ENCODE measurements at regions not wholly inside any gene's neighbourhood (a gene's known extent, or its start where the extent isn't known, plus 50 kb on each side); places are given as distances from the start of the nearest gene placed in this dataset.

- Histone ChIP-seq H3K9me2 (no peaks in the 10 kb centered on the region), H3K36me3 (replicated peaks in 1 of 2; ENCODE audit: control insufficient read depth in 1 of 2, insufficient read depth in 2 of 2, low read length in 1 of 2) (no peaks in the 10 kb centered on the region), H3F3A (replicated peaks; ENCODE audit: insufficient read depth) (no peaks in the 10 kb centered on the region), H3K27ac (ENCODE audit: low read depth in 2 of 2, low read length in 1 of 2) (no peak overlapping the region), H3K9ac (no peak overlapping the region), H4K20me1 (ENCODE audit: insufficient read depth) (no peaks in the 10 kb centered on the region), H2AFZ (ENCODE audit: low read depth) (no peak overlapping the region), H3K4me3 (ENCODE audit: low read depth in 2 of 2, low read length in 1 of 2) (no peak overlapping the region), H3K79me2 (ENCODE audit: insufficient read depth) (no peaks in the 10 kb centered on the region), H3K4me1 (ENCODE audit: control insufficient read depth in 1 of 2, insufficient read depth in 2 of 2, low read depth in 1 of 2, low read length in 1 of 2) (no peaks in the 10 kb centered on the region), H3K27me3 (ENCODE audit: insufficient read depth) (no peaks in the 10 kb centered on the region), H3K9me3 (no peaks in the 10 kb centered on the region), H3K4me2 (no peak overlapping the region)
- 35% methylated on average over 4 of the region's 5 CpGs for WGBS (ENCODE audit: low lambda C conversion rate)
- ChIA-PET POLR2A (no interaction called here), CTCF (interaction anchor here (1.2 to 1.7 kb wide), 2 partner anchors 8 to 77 kb away, joined by 3 to 4 read pairs; no protein-coding TSS in a partner anchor)
- no peak for DNase-seq
- TF ChIP-seq TEAD4 (IDR thresholded peaks at IDR 0.05; ENCODE audit: borderline replicate concordance, insufficient read depth) (no peak), FOXM1 (IDR thresholded peaks at IDR 0.05; ENCODE audit: low read depth) (no peak), JUND (IDR thresholded peaks at IDR 0.05) (no peak), YY1 (IDR thresholded peaks at IDR 0.05; ENCODE audit: low read depth) (no peak), EZH2phosphoT487 (IDR thresholded peaks at IDR 0.05; ENCODE audit: borderline replicate concordance, low read depth) (no peak), CHD2 (IDR thresholded peaks at IDR 0.05; ENCODE audit: low read length, partially characterized antibody) (no peak), NFIC (IDR thresholded peaks at IDR 0.05; ENCODE audit: borderline replicate concordance) (no peak), RXRA (IDR thresholded peaks at IDR 0.05; ENCODE audit: borderline replicate concordance, low read depth) (no peak), MEF2A (IDR thresholded peaks at IDR 0.05; ENCODE audit: borderline replicate concordance, low read depth) (no peak), USF2 (IDR thresholded peaks at IDR 0.05; ENCODE audit: borderline replicate concordance, low read depth, low read length) (no peak), ZBTB33 (IDR thresholded peaks at IDR 0.05; ENCODE audit: borderline replicate concordance, low read depth) (no peak), RAD21 (IDR thresholded peaks at IDR 0.05; ENCODE audit: low read length) (no peak), IRF3 (IDR thresholded peaks at IDR 0.05; ENCODE audit: low read depth, low read length) (no peak)
These were observed 227.8 kb upstream of the MOCS1 start for GRCh38 chr6:40162074-40162473.

GRCh38 chr6:40160826-40161225 lies 226.6 kb upstream of the MOCS1 start:
- no peak overlapping the region for H2AFZ ChIP-seq (ENCODE audit: low read depth)
- H3K9me2 ChIP-seq: no peaks in the 10 kb centered on the region
- H3K9me3 ChIP-seq: no peaks in the 10 kb centered on the region
- no peaks in the 10 kb centered on the region for H3K36me3 ChIP-seq (replicated peaks in 1 of 2; ENCODE audit: control insufficient read depth in 1 of 2, insufficient read depth in 2 of 2, low read length in 1 of 2)
- no peaks in the 10 kb centered on the region for H4K20me1 ChIP-seq (ENCODE audit: insufficient read depth)
- CTCF ChIA-PET: interaction anchor here (1.7 kb wide), 1 partner anchor 9 kb away, joined by 4 read pairs; no protein-coding TSS in a partner anchor
- no peak overlapping the region for H3K4me2 ChIP-seq
- POLR2A ChIA-PET: no interaction called here
- TF ChIP-seq USF1 (IDR thresholded peaks at IDR 0.05; ENCODE audit: borderline replicate concordance, low read depth) (no peak), FOXM1 (IDR thresholded peaks at IDR 0.05; ENCODE audit: low read depth) (no peak), RFX5 (IDR thresholded peaks at IDR 0.05; ENCODE audit: low read length) (no peak), TAF1 (IDR thresholded peaks at IDR 0.05; ENCODE audit: borderline replicate concordance, low read depth, low read length) (no peak), REST (IDR thresholded peaks at IDR 0.05; ENCODE audit: low read depth, low read length) (no peak), RXRA (IDR thresholded peaks at IDR 0.05; ENCODE audit: borderline replicate concordance, low read depth) (no peak), NRF1 (IDR thresholded peaks at IDR 0.05; ENCODE audit: low read depth, low read length) (no peak)
- no peaks in the 10 kb centered on the region for H3F3A ChIP-seq (replicated peaks; ENCODE audit: insufficient read depth)
- no peak overlapping the region for H3K4me3 ChIP-seq (ENCODE audit: low read depth in 2 of 2, low read length in 1 of 2)
- H3K79me2 ChIP-seq (ENCODE audit: insufficient read depth): no peaks in the 10 kb centered on the region
- H3K27me3 ChIP-seq (ENCODE audit: insufficient read depth): no peaks in the 10 kb centered on the region
- 20% methylated on average over 3 of the region's 3 CpGs for WGBS (ENCODE audit: low lambda C conversion rate)
- DNase-seq: no peak
- H3K4me1 ChIP-seq (ENCODE audit: control insufficient read depth in 1 of 2, insufficient read depth in 2 of 2, low read depth in 1 of 2, low read length in 1 of 2): no peaks in the 10 kb centered on the region
- H3K27ac ChIP-seq (ENCODE audit: low read depth in 2 of 2, low read length in 1 of 2): no peak overlapping the region
- H3K9ac ChIP-seq: no peak overlapping the region
